NCI-H446 treated with DMSO at 0.1 percent for 48 hours (cell line): ENCODE measurements at regions not wholly inside any gene's neighbourhood (a gene's known extent, or its start where the extent isn't known, plus 50 kb on each side); places are given as distances from the start of the nearest gene placed in this dataset.
"Not testable (repeated sequence)": the region's sequence is repeated elsewhere in the genome, so short reads cannot be mapped to it uniquely, and the experiment has no call there.

Source experiments
- DNase-seq: peaks from one replicate; lab custom pipeline; 2025; lab: John Stamatoyannopoulos, UW

- no peak for DNase-seq
Observed at GRCh38 chr1:34369701-34370455, 193.2 kb downstream of the C1orf94 start.

DNA sequence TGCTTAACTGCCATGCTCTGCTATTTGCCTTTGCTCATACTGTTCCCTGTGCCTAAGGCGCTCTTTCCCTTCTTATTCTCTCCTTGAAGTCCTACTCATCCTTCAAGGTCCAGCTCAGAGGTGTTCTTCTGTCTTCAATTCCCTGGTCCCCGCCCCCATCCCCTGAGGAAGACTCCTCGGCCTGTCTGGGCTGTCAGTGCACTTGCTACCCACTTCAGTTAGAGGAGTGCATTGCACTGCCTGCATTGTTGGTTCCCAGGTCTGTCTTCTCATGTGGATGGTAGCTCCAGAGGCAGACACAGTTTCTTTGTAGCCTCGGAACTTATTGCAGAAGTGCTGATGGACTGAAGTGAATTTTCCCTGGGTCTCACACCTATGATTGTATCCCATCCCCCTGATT, 194.0 kb downstream of the C1orf94 start:
- DNase-seq, result no peak

GRCh38 chr1:34371179-34371578, 194.5 kb downstream of the C1orf94 start:
- not testable (repeated sequence) for DNase-seq

- DNase-seq, result no peak
Observed at GRCh38 chr1:34371829-34372532, 195.3 kb downstream of the C1orf94 start.

GRCh38 chr1:34372891-34373290, 196.2 kb downstream of the C1orf94 start:
- no peak for DNase-seq

DNA sequence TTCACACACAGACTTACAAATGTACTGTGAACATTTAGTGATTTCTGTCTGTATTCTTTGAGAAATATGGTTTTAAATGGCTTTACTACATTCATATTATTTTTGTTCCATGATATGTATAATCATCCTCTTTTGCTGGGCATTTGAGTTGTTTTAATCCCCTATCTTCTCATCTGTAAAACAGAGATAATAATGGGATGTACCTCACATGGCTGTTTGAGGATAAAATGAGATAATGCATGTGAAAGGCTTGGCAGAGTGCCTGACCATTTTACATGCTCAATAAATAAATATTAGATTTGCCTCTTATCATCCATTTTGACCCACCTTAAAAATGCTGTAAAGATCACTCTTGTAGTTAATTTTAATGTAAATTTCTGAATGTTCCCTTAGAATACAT, 197.2 kb downstream of the C1orf94 start:
- no peak for DNase-seq

DNA sequence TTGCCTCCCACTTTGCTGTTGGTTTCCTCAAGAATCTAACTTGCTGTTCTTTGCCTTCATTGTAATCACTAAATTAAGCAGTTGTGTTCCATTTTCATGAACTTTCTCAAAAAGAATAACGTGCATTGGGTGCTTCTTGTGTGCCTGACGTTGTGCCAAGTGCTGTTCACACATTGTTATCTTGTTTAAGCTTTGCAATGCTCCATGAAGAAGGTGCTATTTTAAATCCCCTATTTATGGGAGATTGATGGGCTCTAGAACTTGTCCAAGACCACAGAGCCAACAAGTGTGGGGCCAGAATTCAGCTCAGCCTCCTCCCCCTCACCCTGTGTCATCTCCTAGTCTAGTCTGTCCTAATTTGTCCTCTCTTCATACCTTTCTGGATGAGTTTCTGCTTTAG, 199.8 kb downstream of the C1orf94 start:
- no peak for DNase-seq

DNA sequence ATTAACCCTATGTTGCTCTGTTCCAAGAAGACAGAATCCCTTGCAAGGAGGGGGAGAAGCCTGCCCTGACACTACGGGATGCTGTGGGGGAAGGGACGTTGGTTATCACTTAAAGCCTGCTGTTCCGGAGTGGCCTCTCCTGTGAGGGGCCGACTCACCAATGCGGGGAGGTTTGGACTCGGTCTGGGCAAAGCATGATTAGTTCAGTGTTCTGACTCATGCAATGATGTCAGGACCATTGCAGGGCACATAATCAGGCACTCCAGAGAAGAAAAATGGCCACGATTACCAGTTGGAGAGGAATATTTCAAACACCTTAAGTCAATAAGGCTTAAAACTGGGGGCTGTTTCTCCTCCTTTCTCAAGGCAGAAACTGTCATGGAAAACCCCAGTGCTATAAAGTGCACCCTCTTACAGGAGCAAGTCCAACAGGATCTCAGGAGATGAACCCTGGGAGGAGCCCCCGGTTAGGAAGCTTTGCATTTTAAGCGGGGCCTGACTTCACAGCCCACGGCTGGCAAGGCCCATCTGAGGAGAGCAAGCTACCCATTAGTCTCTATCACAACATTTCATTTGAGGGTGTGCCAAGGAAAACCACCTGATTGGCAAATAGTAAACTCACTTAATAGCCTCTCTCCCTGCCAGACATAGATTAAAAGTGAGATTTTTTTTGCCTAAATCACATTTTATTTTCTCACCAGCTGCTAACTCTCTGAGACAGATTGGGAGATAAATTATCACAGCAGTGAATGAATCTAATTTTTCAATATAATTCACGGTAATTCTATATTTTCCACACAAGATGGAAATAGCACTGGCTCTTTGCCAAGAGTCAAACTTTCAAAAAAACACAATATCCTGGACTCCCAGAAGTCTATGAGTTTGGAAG, 202.5 kb downstream of the C1orf94 start:
- DNase-seq, result no peak

DNA sequence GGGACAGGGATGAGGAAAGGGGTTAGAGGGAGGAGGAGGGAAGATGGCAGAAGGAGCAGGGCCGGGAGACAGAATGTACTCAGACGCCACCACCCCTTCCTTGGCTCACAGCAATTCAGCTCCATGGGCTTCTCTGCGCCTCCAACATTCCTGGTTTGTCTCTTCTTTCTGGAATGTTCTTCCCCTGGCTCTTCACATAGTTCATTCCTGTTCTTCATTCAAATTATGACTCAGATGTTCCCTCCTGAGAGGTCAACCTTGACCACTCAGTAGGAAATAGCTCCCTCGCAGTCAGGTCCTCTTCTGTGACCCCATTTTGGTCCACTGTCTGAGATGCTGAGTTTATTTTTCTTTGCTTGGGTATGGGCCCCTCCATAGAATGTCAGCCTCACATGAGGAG, 203.2 kb downstream of the C1orf94 start:
- DNase-seq, result no peak

DNA sequence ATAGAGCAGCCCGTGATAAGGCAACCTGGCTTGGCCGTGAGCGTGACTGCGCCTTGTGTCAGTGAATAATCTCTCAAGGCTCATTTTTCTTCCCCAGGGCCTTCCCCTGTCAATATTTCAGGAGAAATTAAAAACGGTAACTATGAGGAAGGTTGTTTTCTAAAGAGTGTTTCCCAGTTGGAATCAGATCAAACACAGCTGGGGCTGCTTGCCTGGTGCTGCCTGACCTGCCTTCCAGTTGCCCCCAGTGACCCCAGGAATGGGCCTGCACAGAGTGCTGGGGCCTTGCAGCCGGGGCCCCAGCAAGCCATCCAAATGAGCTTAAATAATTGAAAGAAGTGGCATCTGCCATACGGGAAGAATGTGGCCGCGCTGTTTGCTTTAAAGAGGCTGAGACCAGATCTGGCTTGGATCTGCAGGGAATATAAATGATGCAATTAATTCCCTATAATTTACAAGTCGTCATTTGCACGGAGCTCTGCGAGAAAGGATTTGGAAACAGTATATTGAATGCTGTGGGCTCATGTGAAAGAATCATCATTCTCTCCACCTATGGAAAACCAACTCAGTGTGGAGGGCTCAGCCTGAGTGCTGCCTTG, 203.9 kb downstream of the C1orf94 start:
- DNase-seq, result no peak

DNA sequence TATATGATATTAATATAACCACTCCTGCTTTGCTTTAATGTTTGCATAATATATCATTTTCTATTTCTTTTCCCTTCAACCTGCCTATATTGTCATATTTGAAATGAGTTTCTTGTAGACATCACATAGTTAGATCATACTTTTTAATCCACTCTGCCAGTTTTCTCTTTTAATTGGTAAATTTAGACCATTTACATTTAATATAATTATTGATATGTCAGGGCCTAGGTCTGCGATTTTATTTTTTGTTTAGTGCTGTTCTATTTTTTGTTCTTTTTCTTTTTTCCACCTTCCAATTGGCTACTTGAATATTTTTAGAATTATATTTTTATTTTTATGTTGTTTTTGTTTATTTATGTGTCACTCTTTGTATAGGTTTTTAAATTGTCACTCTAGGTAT, 213.3 kb downstream of the C1orf94 start:
- no peak for DNase-seq

DNA sequence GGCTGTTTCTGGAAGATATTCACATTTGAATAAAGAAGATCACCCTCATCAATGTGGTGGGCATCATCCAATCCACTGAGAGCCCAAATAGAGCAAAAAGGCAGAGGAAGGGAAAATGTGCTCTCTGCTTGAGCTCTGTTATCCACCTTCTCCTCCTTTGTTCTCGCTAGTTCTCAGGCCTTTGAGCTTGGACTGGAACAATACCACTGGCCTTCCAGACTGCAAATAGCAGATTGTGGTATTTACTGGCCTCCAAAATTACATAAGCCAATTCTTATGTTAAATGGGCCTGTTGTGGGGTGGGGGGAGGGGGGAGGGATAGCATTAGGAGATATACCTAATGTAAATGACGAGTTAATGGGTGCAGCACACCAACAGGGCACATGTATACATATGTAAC, 219.3 kb downstream of the C1orf94 start:
- DNase-seq, result no peak

- DNase-seq, result no peak
Observed at GRCh38 chr1:34398241-34398915, 221.7 kb downstream of the C1orf94 start.

DNA sequence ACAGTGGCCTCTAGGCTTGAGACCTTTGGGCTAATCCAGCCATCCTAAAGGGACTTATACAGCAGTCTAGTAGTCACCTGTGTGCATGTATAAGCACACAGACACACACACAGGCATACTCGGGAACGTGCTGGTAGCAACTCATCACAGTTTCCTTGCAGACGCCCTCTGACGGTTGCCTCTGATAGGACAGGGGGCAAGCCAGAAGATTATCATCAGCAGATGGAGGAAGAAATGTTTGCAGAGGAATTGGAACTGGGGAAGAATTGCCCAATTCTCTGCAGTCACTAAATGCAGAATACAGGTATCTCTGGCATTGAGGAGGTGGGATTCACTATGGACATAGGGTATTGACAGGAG, 222.2 kb downstream of the C1orf94 start:
- no peak for DNase-seq

DNA sequence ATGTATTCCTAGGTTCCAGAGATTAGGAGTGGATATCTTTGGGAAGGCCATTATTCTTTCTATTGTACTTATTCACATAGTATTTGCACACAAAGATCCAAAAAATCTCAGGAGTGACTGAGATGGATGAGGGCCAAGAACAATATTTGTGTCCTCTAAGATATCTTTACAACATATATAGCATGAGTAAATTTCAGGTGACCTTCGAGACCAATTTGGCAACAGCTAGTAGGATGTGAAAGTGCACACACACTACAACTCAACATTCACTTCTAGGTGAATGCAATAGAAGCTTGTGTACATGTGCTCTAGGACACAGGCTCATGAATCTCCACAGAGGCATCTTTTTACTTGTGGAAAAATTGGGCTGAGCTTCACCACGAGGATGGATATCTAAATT, 224.0 kb downstream of the C1orf94 start:
- DNase-seq, result no peak

GRCh38 chr1:34403156-34403555, 226.4 kb downstream of the C1orf94 start:
- DNase-seq, result no peak

DNA sequence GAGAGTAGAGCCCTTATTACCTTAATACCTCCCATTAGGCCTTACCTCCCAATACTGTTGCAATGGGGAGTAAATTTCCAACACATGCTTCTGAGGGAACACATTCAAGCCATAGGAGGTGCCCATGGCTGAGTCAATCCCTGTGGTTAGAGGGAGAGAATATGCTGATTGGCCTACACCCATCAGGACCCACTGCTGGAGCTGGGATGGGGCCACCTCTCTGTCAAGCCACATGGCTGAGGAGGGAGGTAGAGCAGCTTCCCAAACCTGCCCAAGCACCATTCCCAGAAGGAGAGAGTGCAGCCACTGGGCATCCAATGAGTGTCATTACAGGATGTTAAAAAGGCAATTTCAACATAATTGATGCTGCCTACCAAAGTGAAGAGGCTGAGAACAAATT, 228.1 kb downstream of the C1orf94 start:
- DNase-seq, result no peak

DNA sequence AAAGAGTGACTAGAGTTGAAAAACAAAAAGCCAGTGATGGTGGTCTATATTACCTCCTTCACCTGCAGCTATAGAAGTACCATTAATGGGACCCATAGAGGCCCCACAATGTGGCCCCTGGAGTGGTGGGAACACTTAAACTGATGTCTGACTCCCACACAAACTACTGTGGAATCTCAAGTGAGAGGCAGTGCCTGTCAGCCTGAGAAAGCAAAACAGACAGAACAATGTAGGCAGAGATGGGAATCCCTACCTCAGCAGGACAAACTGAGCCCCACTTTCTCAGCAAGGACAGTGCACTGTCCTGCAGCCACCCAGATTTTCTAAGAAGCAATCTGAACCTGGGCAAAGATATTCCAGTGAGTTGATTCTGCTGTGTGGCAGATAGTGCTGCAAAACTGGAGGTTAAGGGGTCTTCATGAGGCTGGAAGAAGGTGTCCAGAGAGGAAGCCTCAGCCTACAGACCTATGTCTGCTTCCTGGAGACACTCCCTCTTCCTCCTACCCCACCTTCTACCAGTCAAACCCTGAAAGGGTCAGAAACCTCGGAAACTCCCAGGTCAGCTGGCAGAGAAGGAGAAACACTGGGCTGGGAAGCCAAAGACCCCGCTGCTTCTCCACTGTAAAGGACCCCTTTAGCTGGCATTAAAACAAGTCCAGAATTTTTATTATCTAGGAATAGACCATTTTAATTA, 228.7 kb downstream of the C1orf94 start:
- DNase-seq, result no peak

GRCh38 chr1:34406377-34406776, 229.7 kb downstream of the C1orf94 start:
- DNase-seq, result no peak

DNA sequence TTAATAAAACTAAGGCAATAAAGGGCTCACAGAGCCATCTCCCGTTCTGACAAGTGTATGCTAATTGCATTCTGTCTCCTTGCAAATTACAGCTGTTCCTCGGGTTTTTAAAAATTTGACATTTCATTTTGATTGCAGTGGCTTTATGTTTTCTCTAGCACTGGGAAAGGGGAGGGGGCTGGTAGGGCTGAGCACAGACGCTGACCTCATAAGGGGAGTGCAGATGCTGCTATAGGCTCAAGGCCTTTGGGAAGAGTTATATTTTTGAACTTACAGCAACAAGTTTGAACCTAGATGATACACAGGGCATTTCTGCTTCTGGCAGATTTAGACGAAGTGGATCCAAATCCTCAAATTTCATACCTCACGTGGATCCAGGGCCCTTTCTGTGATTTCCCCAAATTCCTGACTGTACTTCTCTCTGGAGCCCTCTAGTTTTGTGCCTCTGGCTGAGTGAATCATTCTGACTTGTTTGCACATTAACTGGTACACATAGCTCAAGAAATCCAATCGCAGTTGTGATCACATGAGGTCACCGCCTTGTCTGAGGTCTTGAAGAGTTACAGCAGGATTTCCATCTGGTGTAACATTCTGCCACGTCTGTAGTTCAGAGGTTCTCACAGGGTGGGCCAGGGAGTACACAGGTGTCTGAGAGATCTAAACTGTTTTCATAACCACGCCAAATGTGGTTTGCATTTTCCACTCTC, 230.3 kb downstream of the C1orf94 start:
- DNase-seq, result no peak

- DNase-seq, result no peak
Observed at GRCh38 chr1:34408011-34408410, 231.3 kb downstream of the C1orf94 start.
